Neural progenitor cell (in vitro differentiated cells): ENCODE measurements at regions not wholly inside any gene's neighbourhood (a gene's known extent, or its start where the extent isn't known, plus 50 kb on each side); places are given as distances from the start of the nearest gene placed in this dataset.

Source experiments
- DNase-seq: peaks from one replicate; pipeline ENCODE4 v3.0.0-alpha.2; 2016; ENCODE audit warnings: low spot score
- H2AFZ ChIP-seq: fragments of 200-600 bp; sonication (generic); replicated peaks from 2 replicates; pipeline ENCODE4 v1.6.1; 2016; ENCODE audit warnings: antibody characterized with exemption
- H3F3A ChIP-seq: fragments of 200-600 bp; sonication (generic); 2 replicates; pipeline ENCODE4 v1.6.1; 2016; ENCODE audit warnings: antibody characterized with exemption, low read depth
- H3K27ac ChIP-seq: fragments of 200-600 bp; sonication (generic); 2 replicates; pipeline ENCODE4 v1.5.1; 2016; ENCODE audit warnings: mild to moderate bottlenecking
- H3K27me3 ChIP-seq: fragments of 200-600 bp; sonication (generic); 2 replicates; pipeline ENCODE4 v1.6.1; 2016; ENCODE audit warnings: mild to moderate bottlenecking, moderate library complexity
- H3K36me3 ChIP-seq: fragments of 200-600 bp; sonication (generic); 2 replicates; pipeline ENCODE4 v1.5.1; 2016
- H3K4me1 ChIP-seq: fragments of 200-600 bp; sonication (generic); 2 replicates; pipeline ENCODE4 v1.6.1; 2016; ENCODE audit warnings: mixed run types
- H3K4me2 ChIP-seq: fragments of 200-600 bp; sonication (generic); 2 replicates; pipeline ENCODE4 v1.6.1; 2016
- H3K4me3 ChIP-seq: fragments of 200-600 bp; sonication (generic); 2 replicates; pipeline ENCODE4 v1.5.1; 2016
- H3K79me2 ChIP-seq: fragments of 200-600 bp; sonication (generic); 2 replicates; pipeline ENCODE4 v1.6.1; 2016; ENCODE audit warnings: low read depth
- H3K9ac ChIP-seq: fragments of 200-600 bp; sonication (generic); 2 replicates; pipeline ENCODE4 v1.6.1; 2016
- H3K9me3 ChIP-seq: fragments of 200-600 bp; sonication (generic); 2 replicates; pipeline ENCODE4 v1.5.1; 2016; ENCODE audit warnings: low read depth
- H4K20me1 ChIP-seq: fragments of 200-600 bp; sonication (generic); 2 replicates; pipeline ENCODE4 v1.6.1; 2016; ENCODE audit warnings: low read depth
- H3K27ac Mint-ChIP-seq: 3 replicates; pipeline ENCODE4 v1.8.0; 2021; ENCODE audit warnings: mixed read lengths
- H3K27me3 Mint-ChIP-seq: 2 replicates; pipeline ENCODE4 v1.8.0; 2022; ENCODE audit warnings: low read depth, mild to moderate bottlenecking, inconsistent platforms, moderate library complexity, mixed read lengths; ENCODE audit not compliant: insufficient read depth
- H3K36me3 Mint-ChIP-seq: 3 replicates; pipeline ENCODE4 v1.8.0; 2021; ENCODE audit warnings: mixed read lengths
- H3K4me1 Mint-ChIP-seq: 3 replicates; pipeline ENCODE4 v1.8.0; 2021; ENCODE audit warnings: mixed read lengths
- H3K4me3 Mint-ChIP-seq: 3 replicates; pipeline ENCODE4 v1.8.0; 2021; ENCODE audit warnings: mild to moderate bottlenecking, moderate library complexity, mixed read lengths
- H3K9me3 Mint-ChIP-seq: 3 replicates; pipeline ENCODE4 v1.8.0; 2020; ENCODE audit warnings: mixed read lengths
- CTCF ChIP-seq: fragments of 200-600 bp; sonication (generic); IDR thresholded peaks from 2 replicates; pipeline ENCODE4 v1.5.1; 2017; ENCODE audit warnings: antibody characterized with exemption, mild to moderate bottlenecking
- EZH2 ChIP-seq: fragments of 200-600 bp; sonication (generic); IDR thresholded peaks from 2 replicates; pipeline ENCODE4 v1.6.1; 2017; ENCODE audit warnings: antibody characterized with exemption, mild to moderate bottlenecking, moderate library complexity
- EZH2phosphoT487 ChIP-seq: fragments of 200-600 bp; sonication (generic); IDR thresholded peaks from 2 replicates; pipeline ENCODE4 v1.6.1; 2017; ENCODE audit warnings: antibody characterized with exemption

GRCh38 chr5:124457101-124457500 is 289.3 kb downstream of the ZNF608 start:
- no peak overlapping the region for H3K27ac ChIP-seq

DNA sequence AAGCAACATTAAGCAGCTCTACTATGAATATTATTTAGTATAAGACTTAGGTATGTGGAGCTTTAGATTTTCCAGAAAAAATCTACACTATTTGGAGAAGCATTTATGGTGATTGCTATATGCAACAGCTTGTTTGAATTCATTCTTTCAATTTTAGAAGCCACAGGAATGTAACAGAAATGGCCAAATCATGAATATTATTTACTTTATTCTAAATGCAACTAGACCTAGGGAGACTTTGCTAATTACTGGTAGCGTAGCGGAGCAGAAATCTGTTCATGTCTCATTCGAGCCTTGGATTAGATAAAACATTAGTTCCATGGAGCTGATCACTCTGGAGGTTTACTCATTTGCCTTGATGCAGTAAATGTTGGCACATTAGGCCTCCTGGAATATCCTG is 290.2 kb downstream of the ZNF608 start:
- H3K9me3 ChIP-seq: no peaks in the 10 kb centered on the region
- no peak for DNase-seq
- no peak overlapping the region for H3K4me3 ChIP-seq
- no peak overlapping the region for H3K4me2 ChIP-seq
- H4K20me1 ChIP-seq: no peaks in the 10 kb centered on the region
- no peak overlapping the region for H3K9ac ChIP-seq
- Mint-ChIP-seq H3K36me3 (peaks cover 5% of the 10 kb centered on the region), H3K27ac (no peak overlapping the region), H3K9me3 (peaks cover 19% of the 10 kb centered on the region), H3K27me3 (peaks cover 5% of the 10 kb centered on the region), H3K4me3 (no peak overlapping the region), H3K4me1 (peaks cover 47% of the 10 kb centered on the region)
- no peaks in the 10 kb centered on the region for H3F3A ChIP-seq
- H3K27me3 ChIP-seq: no peaks in the 10 kb centered on the region
- H3K4me1 ChIP-seq: peaks cover 50% of the 10 kb centered on the region
- no peak for TF ChIP-seq EZH2phosphoT487
- TF ChIP-seq EZH2: no peak
- TF ChIP-seq CTCF: no peak
- H2AFZ ChIP-seq: no peak overlapping the region
- no peak overlapping the region for H3K27ac ChIP-seq
- H3K79me2 ChIP-seq: no peaks in the 10 kb centered on the region
- H3K36me3 ChIP-seq: no peaks in the 10 kb centered on the region

More at GRCh38 chr5:124457101-124457500, 289.3 kb downstream of the ZNF608 start:
- Histone ChIP-seq H3K27me3 (no peaks in the 10 kb centered on the region), H2AFZ (no peak overlapping the region), H3K4me3 (no peak overlapping the region), H3K4me1 (peaks cover 51% of the 10 kb centered on the region), H3K9me3 (no peaks in the 10 kb centered on the region), H3F3A (peaks cover 8% of the 10 kb centered on the region), H3K9ac (no peak overlapping the region), H3K36me3 (no peaks in the 10 kb centered on the region), H4K20me1 (no peaks in the 10 kb centered on the region), H3K79me2 (no peaks in the 10 kb centered on the region), H3K4me2 (peak overlapping the region; percentile 14)
- Mint-ChIP-seq H3K9me3 (peaks cover 19% of the 10 kb centered on the region), H3K27ac (no peak overlapping the region), H3K4me1 (peaks cover 49% of the 10 kb centered on the region), H3K36me3 (peaks cover 5% of the 10 kb centered on the region), H3K4me3 (no peak overlapping the region), H3K27me3 (peaks cover 5% of the 10 kb centered on the region)
- DNase-seq: no peak
- TF ChIP-seq CTCF: no peak
- TF ChIP-seq EZH2: no peak
- TF ChIP-seq EZH2phosphoT487: no peak

GRCh38 chr5:124454081-124454480 is 292.4 kb downstream of the ZNF608 start:
- Mint-ChIP-seq H3K4me3 (no peak overlapping the region), H3K27ac (no peak overlapping the region), H3K9me3 (peaks cover 9% of the 10 kb centered on the region), H3K36me3 (peaks cover 3% of the 10 kb centered on the region), H3K4me1 (peaks cover 48% of the 10 kb centered on the region), H3K27me3 (no peaks in the 10 kb centered on the region)
- Histone ChIP-seq H3F3A (no peaks in the 10 kb centered on the region), H3K27ac (no peak overlapping the region), H3K36me3 (no peaks in the 10 kb centered on the region), H3K4me3 (no peak overlapping the region), H3K4me1 (peaks cover 47% of the 10 kb centered on the region), H2AFZ (no peak overlapping the region), H3K9me3 (no peaks in the 10 kb centered on the region), H4K20me1 (no peaks in the 10 kb centered on the region), H3K4me2 (no peak overlapping the region), H3K27me3 (no peaks in the 10 kb centered on the region), H3K79me2 (no peaks in the 10 kb centered on the region), H3K9ac (no peak overlapping the region)
- DNase-seq: no peak
- TF ChIP-seq EZH2phosphoT487: no peak
- TF ChIP-seq CTCF: no peak
- TF ChIP-seq EZH2: no peak
